K562 (cell line): ENCODE measurements at regions not wholly inside any gene's neighbourhood (a gene's known extent, or its start where the extent isn't known, plus 50 kb on each side); places are given as distances from the start of the nearest gene placed in this dataset.
"Not testable (repeated sequence)": the region's sequence is repeated elsewhere in the genome, so short reads cannot be mapped to it uniquely, and the experiment has no call there.

Source experiments
- CC2D1A ChIP-seq: fragments of 450-650 bp; IDR thresholded peaks from 2 replicates; pipeline ENCODE4 v1.6.1; 2017; ENCODE audit warnings: mild to moderate bottlenecking
- KLF10 ChIP-seq: fragments of 250-450 bp; sonication (Bioruptor Pico); IDR thresholded peaks from 2 replicates; pipeline ENCODE4 v1.6.1; 2021; ENCODE audit warnings: matching md5 sums
- NR2F6 ChIP-seq: fragments of 450-650 bp; formaldehyde crosslinking; IDR thresholded peaks from 2 replicates; pipeline ENCODE4 v1.4.0; 2020; ENCODE audit warnings: mild to moderate bottlenecking
- PTBP1 ChIP-seq: fragments of 200-400 bp; formaldehyde crosslinking; IDR thresholded peaks from 2 replicates; pipeline ENCODE4 v1.6.1; 2017; ENCODE audit warnings: low read depth, low read length
- TF ChIP-seq, protein P1 (sequence below): fragments of 450-650 bp; IDR thresholded peaks from 2 replicates; pipeline ENCODE4 v1.6.1; 2016
- TF ChIP-seq, protein P2 (sequence below), 3 experiments: IDR thresholded peaks in 2 of 3; conservative IDR thresholded peaks in 1 of 3; 2 replicates each; pipeline ENCODE4 v1.5.1; 2011 to 2012; ENCODE audit warnings: low read length in 3 of 3, mild to moderate bottlenecking in 3 of 3, control low read depth in 2 of 3, improper control_type of control experiment in 1 of 3, inconsistent platforms in 1 of 3, low read depth in 1 of 3, mixed read lengths in 1 of 3, moderate library complexity in 1 of 3; ENCODE audit not compliant: insufficient read depth in 2 of 3

DNA sequence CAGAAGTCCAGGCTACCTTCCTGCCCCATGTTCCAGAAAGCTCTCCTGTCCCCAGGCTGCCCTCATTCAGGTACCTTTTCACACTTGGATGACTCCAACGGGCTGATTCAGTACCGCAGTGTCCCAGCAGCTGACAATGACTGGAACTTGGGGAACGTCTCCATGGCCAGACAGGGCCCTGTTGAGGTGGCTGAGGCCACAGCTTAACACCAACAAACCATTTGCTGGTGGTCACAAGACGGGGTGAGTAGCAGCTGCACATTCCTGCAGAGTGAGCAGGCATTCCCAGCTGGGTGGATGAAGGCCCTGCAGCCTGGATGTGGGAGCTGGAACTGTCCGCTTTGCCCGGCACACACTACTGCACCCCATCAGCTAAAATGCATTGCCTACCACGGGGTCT, 4481.3 kb upstream of the TPTE start:
- TF ChIP-seq KLF10 (CRISPR knock-in tag); PTBP1; NR2F6; CC2D1A: not testable (repeated sequence)
- TF ChIP-seq, protein P1, sequence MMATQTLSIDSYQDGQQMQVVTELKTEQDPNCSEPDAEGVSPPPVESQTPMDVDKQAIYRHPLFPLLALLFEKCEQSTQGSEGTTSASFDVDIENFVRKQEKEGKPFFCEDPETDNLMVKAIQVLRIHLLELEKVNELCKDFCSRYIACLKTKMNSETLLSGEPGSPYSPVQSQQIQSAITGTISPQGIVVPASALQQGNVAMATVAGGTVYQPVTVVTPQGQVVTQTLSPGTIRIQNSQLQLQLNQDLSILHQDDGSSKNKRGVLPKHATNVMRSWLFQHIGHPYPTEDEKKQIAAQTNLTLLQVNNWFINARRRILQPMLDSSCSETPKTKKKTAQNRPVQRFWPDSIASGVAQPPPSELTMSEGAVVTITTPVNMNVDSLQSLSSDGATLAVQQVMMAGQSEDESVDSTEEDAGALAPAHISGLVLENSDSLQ = not testable (repeated sequence)
- TF ChIP-seq, protein P2, sequence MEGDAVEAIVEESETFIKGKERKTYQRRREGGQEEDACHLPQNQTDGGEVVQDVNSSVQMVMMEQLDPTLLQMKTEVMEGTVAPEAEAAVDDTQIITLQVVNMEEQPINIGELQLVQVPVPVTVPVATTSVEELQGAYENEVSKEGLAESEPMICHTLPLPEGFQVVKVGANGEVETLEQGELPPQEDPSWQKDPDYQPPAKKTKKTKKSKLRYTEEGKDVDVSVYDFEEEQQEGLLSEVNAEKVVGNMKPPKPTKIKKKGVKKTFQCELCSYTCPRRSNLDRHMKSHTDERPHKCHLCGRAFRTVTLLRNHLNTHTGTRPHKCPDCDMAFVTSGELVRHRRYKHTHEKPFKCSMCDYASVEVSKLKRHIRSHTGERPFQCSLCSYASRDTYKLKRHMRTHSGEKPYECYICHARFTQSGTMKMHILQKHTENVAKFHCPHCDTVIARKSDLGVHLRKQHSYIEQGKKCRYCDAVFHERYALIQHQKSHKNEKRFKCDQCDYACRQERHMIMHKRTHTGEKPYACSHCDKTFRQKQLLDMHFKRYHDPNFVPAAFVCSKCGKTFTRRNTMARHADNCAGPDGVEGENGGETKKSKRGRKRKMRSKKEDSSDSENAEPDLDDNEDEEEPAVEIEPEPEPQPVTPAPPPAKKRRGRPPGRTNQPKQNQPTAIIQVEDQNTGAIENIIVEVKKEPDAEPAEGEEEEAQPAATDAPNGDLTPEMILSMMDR (IDR thresholded peaks at IDR 0.05 in 2 of 3, conservative IDR thresholded peaks at IDR 0.05 in 1 of 3; ENCODE audit: insufficient read depth in 2 of 3, low read depth in 1 of 3, low read length in 3 of 3) = not testable (repeated sequence)
